Transverse colon (tissue), 4 donors: ENCODE measurements at regions not wholly inside any gene's neighbourhood (a gene's known extent, or its start where the extent isn't known, plus 50 kb on each side); places are given as distances from the start of the nearest gene placed in this dataset.

Source experiments
- DNase-seq: peaks from one replicate; pipeline ENCODE4 v3.0.0-alpha.2; 2019
- H3K27ac ChIP-seq, 4 donors: fragments of 200-600 bp; sonication (generic); 2 replicates each; pipeline ENCODE4 v1.5.1; 2016 to 2018; ENCODE audit warnings: inconsistent platforms in 4 of 4
- H3K27me3 ChIP-seq: fragments of 200-600 bp; sonication (generic); 2 replicates; pipeline ENCODE4 v1.5.1; 2017; ENCODE audit warnings: inconsistent platforms
- H3K36me3 ChIP-seq, 4 donors: fragments of 200-600 bp; sonication (generic); 2 replicates each; pipeline ENCODE4 v1.5.1; 2017 to 2019; ENCODE audit warnings: inconsistent platforms in 4 of 4
- H3K4me1 ChIP-seq, 4 donors: fragments of 200-600 bp; sonication (generic); 2 replicates each; pipeline ENCODE4 v1.5.1; 2017 to 2020; ENCODE audit warnings: inconsistent platforms in 4 of 4
- H3K4me3 ChIP-seq, 4 donors: fragments of 200-600 bp; sonication (generic); 1 replicate in 1 of 4; 2 replicates in 3 of 4; pipeline versions ENCODE4 v1.5.1 to v1.6.1; 2017 to 2019; ENCODE audit warnings: inconsistent platforms in 4 of 4
- H3K9me3 ChIP-seq, 2 donors: fragments of 200-600 bp; sonication (generic); 2 replicates each; pipeline ENCODE4 v1.5.1; 2017 to 2019; ENCODE audit warnings: inconsistent platforms in 2 of 2
- CTCF ChIP-seq, 5 experiments: fragments of 200-600 bp in 3 of 5; fragments of 450-650 bp in 2 of 5; sonication (generic) in 3 of 5; IDR thresholded peaks; 1 replicate in 2 of 5; 2 replicates in 3 of 5; pipeline ENCODE4 v1.5.1; 2016 to 2017; ENCODE audit warnings: antibody characterized with exemption in 5 of 5, inconsistent platforms in 3 of 5, mild to moderate bottlenecking in 2 of 5, moderate library complexity in 1 of 5
- EP300 ChIP-seq: sonication (generic); formaldehyde crosslinking; IDR thresholded peaks from one replicate; pipeline ENCODE4 v1.6.1; 2017; ENCODE audit warnings: antibody characterized with exemption, low read depth
- POLR2A ChIP-seq: fragments of 450-650 bp; IDR thresholded peaks from one replicate; pipeline ENCODE4 v1.6.1; 2016; ENCODE audit warnings: antibody characterized with exemption, mild to moderate bottlenecking, moderate library complexity
- POLR2AphosphoS5 ChIP-seq, 3 donors: sonication (generic); formaldehyde crosslinking; IDR thresholded peaks; one replicate each; pipeline ENCODE4 v1.6.1; 2016; ENCODE audit warnings: antibody characterized with exemption in 3 of 3
- WGBS, 2 donors: methylation state at CpG; one replicate each; pipeline ENCODE4 v1.1.5; 2018; ENCODE audit warnings: low coverage in 1 of 2; 5-methylcytosine and 5-hydroxymethylcytosine counted together
- in situ Hi-C, 4 donors: fragments of 200-750 bp; cut with MboI; loops; one replicate each; pipeline versions ENCODE4 v1.15.0 to v1.15.1; 2017; ENCODE audit warnings: low sequenced_read_pairs in 3 of 4, low pct_ligation_motif_present in 1 of 4, low pct_unique_long_range_greater_than_20kb in 1 of 4
- intact Hi-C: fragments of 100-400 bp; cut with DNase I; formaldehyde crosslinking; loops from one replicate; pipeline ENCODE4 v1.15.1; 2023; ENCODE audit warnings: low total_unique reads

- H3K4me3 ChIP-seq, result no peak overlapping the region
- TF ChIP-seq EP300 (no peak), POLR2AphosphoS5 (IDR thresholded peaks at IDR 0.05) (no peak), CTCF (IDR thresholded peaks at IDR 0.05) (no peak), POLR2A (no peak)
- no peak overlapping the region for H3K27ac ChIP-seq
- intact Hi-C loops (no loop called here), in situ Hi-C loops (no loop called here)
- DNase-seq, result no peak
- H3K9me3 ChIP-seq, result no peaks in the 10 kb centered on the region
- H3K27me3 ChIP-seq, result no peaks in the 10 kb centered on the region
- 80% methylated on average over 11 of the region's 11 CpGs; no CpG with 5 or more reads in 1 of the 2 donors for WGBS, 2 donors
- no peaks in the 10 kb centered on the region for H3K4me1 ChIP-seq
- no peaks in the 10 kb centered on the region for H3K36me3 ChIP-seq
Measured at GRCh38 chr11:115049796-115050195, 371.5 kb downstream of the NXPE2 start.

- intact Hi-C loops (no loop called here), in situ Hi-C loops (no loop called here)
- Histone ChIP-seq H3K36me3 (no peaks in the 10 kb centered on the region), H3K4me1 (no peaks in the 10 kb centered on the region), H3K9me3 (no peaks in the 10 kb centered on the region), H3K4me3 (no peak overlapping the region), H3K27ac (no peak overlapping the region), H3K27me3 (no peaks in the 10 kb centered on the region)
- TF ChIP-seq EP300, result no peak
- TF ChIP-seq CTCF (IDR thresholded peaks at IDR 0.05), result no peak
- no peak for TF ChIP-seq POLR2AphosphoS5 (IDR thresholded peaks at IDR 0.05)
- no peak for TF ChIP-seq POLR2A
- 44 to 58% methylated on average over 5 to 6 of the region's 6 CpGs for WGBS, 2 donors
- DNase-seq, result no peak
Measured at GRCh38 chr11:115050756-115051155, 372.4 kb downstream of the NXPE2 start.

- in situ Hi-C loops, result no loop called here
- Histone ChIP-seq H3K36me3 (no peaks in the 10 kb centered on the region), H3K4me1 (no peaks in the 10 kb centered on the region), H3K27me3 (no peaks in the 10 kb centered on the region), H3K4me3 (no peak overlapping the region), H3K9me3 (peaks cover 0 to 9% of the 10 kb centered on the region in 2 donors), H3K27ac (no peak overlapping the region)
- intact Hi-C loops, result no loop called here
- 80 to 93% methylated on average over 4 to 6 of the region's 6 CpGs for whole genome bisulfite sequencing, 2 donors
- DNase-seq, result no peak
- no peak for TF ChIP-seq POLR2A
- no peak for TF ChIP-seq CTCF (IDR thresholded peaks at IDR 0.05)
- TF ChIP-seq EP300, result no peak
- no peak for TF ChIP-seq POLR2AphosphoS5 (IDR thresholded peaks at IDR 0.05)
Measured at GRCh38 chr11:115051938-115052590, 373.7 kb downstream of the NXPE2 start.

- DNase-seq, result no peak
- intact Hi-C loops (no loop called here), in situ Hi-C loops (no loop called here)
- H3K27me3 ChIP-seq, result no peaks in the 10 kb centered on the region
- TF ChIP-seq EP300, result no peak
- no peak for TF ChIP-seq CTCF (IDR thresholded peaks at IDR 0.05)
- no peak overlapping the region for H3K4me3 ChIP-seq
- no peak overlapping the region for H3K27ac ChIP-seq
- H3K36me3 ChIP-seq, result no peaks in the 10 kb centered on the region
- WGBS, 2 donors, result 77% methylated on average over 9 of the region's 9 CpGs; no CpG with 5 or more reads in 1 of the 2 donors
- H3K4me1 ChIP-seq, result no peaks in the 10 kb centered on the region
- peaks cover 0 to 9% of the 10 kb centered on the region in 2 donors for H3K9me3 ChIP-seq
Measured at GRCh38 chr11:115052601-115053000, 374.3 kb downstream of the NXPE2 start.
